HG03097 (cell line): ENCODE measurements at regions not wholly inside any gene's neighbourhood (a gene's known extent, or its start where the extent isn't known, plus 50 kb on each side); places are given as distances from the start of the nearest gene placed in this dataset.
"Not testable (repeated sequence)": the region's sequence is repeated elsewhere in the genome, so short reads cannot be mapped to it uniquely, and the experiment has no call there.

Source experiments
- ATAC-seq: cut with Tn5 transposase; IDR thresholded peaks from one replicate; pipeline ENCODE4 v1.9.1; 2021; ENCODE audit not compliant: unreplicated experiment, low FRiP score

DNA sequence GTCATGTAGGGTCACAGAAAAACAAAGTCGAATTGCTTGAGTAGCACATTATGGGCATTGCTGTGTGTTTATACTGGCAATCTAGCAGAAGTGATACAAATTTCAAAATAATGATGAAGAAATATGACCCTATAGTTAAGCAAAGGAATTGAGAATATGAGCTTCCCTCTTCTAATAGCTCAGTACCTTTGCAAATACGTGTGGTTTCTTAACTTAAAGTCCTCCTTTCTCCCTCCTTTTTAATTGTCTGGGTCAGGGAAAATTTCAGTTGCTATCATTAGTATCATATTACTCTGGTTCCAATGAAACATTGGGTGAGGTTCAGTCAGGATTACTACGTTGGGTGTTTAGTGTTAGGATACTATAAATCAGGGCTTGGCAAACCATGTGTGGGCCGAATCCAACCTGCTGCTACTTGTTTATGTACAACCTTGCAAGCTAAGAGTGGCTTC is 166.8 kb upstream of the CARMIL1 start:
- ATAC-seq, result no peak

DNA sequence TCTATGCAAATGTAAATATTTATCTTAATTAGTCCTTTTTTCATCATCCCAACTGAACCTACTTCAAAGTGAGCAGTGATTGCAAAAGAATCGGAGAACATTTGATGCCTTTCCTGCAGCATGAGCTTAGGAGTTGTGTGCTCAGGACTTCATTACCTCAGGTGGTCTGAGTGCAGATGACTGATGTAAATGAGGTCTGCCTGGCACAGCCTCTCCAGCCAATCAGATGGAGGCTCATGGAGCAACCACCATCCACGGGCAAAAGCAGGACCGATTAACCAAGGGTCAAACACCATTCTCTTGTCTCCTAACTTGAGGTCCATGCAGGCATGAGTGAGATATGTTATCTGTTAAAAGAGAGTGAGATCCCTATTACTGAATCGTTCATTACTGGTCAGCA is 165.7 kb upstream of the CARMIL1 start:
- no peak for ATAC-seq

DNA sequence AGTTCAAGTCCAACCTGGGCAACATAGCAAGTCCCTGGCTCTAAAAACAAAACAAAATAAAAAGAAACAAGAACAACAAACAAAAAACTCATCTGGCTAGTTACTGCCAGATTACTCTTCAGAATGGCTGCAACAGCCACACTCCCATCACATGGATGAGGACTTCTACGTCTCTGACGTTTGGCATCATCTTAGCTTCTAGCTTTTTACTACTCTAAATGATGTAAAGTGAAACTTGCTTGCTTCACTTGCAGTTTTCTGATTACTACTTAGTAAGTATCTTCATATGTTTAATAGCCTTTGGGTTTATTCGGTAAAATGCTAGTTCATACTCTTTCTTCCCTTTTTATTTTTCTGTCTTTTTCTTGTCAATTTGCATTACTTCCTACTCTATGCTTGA is 161.1 kb upstream of the CARMIL1 start:
- no peak for ATAC-seq

DNA sequence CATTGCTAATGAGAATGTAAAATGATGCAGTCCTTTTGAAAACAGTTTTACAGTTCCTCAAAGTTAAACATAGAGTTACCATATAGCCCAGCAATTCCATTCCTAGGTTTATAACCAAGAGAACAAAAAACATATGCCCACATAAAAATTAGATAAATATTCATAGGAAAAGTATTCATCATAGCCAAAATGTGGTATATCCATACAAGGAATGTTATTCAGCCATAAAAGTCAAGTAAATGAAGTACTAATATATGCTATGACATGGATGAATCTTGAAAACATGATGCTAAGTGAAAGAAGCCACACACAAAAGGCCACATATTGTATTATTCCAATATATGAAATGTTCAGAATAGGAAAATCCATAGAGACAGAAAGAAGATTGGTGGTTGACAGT is 158.0 kb upstream of the CARMIL1 start:
- ATAC-seq, result no peak

DNA sequence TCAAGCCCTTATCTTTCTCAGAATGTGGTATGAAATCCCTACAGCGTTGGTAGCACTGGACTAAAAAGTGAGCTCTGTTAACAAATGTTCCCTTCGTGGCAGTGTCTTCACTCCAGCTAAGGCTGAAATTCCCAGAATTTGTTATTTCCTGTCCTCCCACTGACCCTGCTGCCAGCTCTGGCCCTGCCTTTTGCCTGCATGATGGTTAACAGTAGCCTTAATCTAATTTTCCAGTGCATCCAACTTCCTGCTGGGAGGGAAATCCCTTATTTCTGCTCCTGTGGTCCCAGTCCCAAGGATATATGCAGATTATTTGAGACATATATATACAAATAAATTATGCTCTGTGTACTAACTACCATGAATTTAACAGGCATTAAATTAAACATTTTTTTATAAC is 157.2 kb upstream of the CARMIL1 start:
- no peak for ATAC-seq

DNA sequence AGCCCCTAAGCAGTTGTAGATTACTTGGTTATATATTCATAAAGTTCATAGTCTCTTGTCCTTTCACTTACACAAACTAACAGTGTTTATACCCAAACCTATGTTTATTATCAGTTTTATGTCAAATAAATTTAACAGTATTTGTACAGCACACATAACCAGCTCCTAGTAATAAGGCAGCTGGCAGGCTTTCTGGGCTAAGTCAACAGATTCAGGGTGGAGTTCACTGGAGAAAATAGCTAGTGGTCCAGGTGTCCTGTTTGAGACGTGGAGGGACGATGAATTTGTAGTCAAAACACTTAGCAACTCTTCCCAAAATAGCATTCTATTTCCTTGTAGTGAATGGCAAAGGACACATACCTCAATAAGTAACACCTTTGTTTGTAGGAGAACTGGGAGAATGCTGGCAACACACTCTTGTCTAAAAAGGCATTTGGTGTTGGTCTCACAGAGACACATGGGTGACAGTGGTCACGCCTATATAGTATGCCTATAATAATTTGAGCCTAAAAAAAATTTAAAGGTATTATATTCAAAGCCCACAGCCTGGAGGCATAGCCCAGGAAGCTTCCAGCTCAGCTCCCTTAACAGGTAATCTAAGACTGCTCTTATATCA is 156.4 kb upstream of the CARMIL1 start:
- ATAC-seq, result no peak

DNA sequence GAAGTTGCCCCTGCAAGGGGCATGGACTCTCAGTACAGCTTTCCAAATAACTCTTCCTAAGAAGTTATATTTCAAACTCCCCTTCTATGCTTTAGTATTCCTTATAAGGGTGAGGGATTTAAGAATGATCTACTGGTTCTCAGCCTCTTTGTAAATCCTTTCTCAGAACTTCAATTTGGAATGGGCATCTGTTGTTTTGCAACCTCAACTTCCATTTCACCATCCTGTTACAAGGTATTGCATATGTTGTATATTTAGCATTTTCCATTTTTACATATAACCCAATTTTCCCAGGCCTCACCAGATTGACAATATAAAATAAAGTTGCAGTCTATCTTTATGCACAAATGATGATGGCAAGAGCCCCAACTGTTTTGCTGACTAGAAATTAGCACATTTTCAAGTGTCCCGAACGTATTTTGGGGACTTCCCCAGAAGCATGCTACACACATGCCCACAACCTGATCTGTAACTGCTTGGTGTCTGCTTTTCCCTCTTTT is 154.9 kb upstream of the CARMIL1 start:
- ATAC-seq, result no peak

DNA sequence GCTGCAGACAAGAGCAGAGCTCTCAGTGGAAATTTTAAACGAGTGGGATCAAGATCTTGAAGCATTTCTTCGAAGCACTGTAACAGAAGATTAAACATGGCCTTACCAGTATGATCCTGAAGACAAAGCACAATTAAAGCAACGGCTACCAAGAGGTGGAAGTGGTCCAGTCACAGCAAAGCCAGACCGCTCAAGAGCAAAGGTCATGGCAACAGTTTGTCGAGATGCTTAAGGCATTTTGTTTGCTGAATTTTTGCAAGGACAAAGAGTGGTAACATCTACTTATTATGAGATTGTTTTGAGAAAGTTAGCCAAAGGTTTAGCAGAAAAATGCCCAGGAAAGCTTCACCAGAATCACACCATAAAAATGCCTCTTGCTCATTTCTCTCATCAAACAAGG is 153.4 kb upstream of the CARMIL1 start:
- no peak for ATAC-seq

DNA sequence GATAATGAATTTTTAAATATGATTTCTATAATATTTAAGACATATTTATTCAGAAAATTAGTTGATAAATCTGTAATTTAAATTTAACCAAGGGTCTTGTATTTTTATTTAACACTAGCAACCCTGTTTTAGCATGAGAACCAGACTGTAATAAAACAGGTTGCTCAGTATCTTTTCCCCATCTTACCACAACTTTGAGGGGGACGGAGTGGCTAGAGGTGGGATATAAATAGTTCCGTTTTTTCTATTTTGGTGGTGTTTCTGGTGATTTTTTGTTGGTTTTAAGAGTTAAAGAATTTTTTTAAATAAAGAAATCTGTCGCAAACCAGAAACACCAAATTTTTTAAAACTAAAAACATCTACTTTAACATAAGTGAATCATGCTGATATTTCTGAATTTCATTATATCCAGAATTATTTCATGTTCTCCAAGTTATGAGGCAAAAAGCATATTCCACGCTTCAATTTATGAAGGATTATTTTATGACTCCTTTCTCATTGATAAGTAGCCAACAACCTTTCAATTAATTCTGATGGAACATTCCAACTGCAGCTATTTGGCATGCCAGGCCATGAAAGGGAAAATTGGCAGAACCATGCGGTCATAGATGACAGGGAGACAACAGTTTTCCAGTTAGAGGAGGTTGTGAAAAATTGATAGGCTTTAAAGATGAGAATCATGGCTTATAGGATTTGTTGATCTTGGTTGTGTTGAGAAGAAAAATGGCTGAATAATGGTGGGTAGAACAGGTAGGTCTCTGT is 151.9 kb upstream of the CARMIL1 start:
- ATAC-seq, result no peak

DNA sequence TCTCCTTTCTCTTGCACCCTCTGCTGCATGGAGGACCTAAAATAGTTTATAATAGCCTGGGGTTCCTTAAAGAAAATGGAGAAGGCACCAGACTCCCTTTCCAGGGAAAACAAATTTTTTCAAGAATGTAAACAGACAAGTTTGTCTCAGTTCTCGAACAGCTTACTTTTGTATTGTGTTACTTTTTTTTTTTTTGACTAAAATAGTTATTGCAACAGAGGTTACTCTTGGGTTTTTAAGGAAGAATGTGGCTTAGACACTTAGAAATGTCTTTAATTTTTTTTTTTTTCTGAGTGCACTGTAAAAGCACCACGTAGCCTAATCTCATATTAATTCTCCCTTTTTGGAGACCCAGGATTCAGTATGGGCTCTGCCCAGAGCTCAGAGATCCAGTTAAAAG is 148.7 kb upstream of the CARMIL1 start:
- ATAC-seq, result no peak

DNA sequence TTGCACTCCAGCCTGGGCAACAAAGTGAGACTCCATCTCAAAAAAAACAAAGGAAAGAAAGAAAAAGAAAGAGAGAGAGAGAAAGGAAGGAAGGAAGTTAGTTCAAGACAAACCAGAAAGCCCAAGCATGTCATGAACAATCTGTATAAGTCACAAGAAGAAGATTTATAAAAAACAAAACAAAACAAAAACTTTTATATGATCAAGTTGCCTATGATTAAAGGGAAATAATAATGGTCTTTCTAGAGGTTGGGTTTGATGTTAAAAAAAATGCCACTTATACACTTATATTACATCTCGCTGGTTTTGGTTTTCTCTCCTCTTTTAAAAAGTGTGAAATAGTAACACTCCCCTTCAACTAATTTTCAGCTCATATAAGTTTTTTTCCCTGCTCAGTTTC is 146.2 kb upstream of the CARMIL1 start:
- no peak for ATAC-seq

DNA sequence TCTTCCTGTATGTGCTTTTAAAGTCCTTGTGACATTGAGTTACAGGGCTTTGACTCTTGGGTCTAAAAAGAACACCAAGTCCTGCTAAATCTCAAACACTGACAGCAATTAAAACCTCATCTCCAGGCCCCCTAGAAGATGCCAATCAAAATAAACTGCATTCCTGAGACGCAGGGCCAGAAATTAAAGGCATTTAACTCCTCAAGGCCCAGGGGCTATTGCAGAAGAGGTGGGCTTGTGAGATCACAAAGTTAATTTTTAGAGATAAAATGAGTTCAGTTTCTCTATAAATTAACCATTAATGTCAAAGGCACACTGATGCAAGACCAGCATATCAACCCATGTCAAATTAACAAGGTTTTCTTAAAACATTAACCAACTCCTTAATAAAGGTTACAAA is 145.6 kb upstream of the CARMIL1 start:
- ATAC-seq, result no peak

DNA sequence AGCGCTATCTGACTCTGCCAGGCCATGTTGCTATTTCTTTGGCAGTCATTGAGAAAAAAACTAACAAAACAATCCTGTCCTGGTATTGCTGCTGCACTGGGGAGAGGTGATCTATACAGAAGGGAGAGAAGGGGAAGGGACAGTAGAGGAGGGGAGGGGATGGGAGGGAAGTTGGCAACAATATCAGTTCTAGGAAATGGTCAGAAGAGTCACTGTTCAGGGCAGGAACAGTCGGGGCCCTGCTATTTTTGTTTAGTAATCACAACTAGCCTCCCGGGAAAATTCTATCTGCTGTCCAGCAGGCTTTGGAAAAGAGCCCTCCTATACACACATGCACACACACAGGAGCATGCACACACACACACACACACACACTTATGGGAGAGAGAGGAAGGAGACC is 142.3 kb upstream of the CARMIL1 start:
- no peak for ATAC-seq

DNA sequence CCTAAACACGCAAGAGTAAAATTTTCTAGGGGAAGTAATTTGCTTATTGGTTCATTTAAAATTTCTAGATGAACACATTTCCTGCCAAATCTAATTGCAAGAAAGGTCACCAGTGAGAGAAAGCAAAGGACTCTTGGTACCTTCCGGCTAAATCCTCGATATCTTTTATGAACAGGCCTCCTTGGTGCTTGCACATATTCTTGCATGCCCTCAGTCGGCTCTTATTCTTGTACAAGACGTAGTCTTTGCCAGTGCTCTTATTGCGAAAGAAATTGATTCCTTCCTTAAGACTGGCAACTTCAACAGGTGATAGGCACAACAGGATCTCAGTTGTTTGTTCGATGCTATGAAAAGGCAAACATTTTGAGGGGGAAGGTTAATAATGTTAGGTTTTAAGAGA is 141.7 kb upstream of the CARMIL1 start:
- no peak for ATAC-seq

DNA sequence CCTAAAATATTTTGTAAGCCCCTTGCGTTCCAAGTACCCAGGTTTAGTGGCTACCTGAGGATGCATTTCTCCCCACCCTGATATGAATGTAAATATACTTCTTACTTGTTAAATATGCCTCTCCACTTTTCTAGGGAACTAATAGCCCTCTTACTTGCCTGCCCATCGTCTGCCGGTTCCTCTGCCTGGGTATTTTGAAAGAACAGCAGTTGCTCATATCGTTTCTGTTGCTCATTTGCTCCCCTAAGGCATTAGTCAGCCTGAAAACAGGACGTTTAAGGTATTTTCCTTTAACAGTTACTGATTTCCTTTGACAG is 141.3 kb upstream of the CARMIL1 start:
- ATAC-seq, result no peak

DNA sequence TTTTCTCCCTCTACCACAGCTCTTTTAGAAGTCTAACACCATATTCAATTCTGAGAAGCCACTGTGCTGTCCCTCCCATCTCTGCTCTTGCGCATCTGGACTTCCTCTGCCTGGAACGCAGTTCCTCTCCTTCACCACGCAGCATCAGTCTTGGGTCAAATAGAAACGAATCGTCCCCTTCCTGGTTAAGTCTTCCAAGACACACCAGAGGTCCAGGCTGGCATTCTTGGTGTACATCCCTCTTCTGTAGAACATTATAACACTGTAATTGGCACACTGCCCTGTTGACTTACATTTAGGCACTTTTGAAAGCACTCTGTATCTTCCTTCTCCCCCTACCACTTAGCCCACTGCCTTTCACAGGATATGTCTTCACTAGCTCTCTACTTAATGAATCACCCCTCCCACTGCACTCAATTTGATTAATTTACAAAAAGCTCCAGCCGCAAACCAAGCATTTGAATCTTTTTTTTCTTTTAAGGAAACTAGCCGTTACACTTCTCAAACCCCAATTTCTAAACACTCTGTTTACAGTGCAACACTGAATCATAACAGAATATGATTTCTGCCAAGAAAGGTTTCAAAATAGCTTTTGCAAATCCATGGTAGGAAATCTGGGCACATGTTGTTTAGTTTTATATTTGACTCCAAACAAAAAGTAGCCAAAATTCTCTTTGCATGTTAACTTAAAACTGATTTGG is 140.8 kb upstream of the CARMIL1 start:
- ATAC-seq, result peak; percentile 91

DNA sequence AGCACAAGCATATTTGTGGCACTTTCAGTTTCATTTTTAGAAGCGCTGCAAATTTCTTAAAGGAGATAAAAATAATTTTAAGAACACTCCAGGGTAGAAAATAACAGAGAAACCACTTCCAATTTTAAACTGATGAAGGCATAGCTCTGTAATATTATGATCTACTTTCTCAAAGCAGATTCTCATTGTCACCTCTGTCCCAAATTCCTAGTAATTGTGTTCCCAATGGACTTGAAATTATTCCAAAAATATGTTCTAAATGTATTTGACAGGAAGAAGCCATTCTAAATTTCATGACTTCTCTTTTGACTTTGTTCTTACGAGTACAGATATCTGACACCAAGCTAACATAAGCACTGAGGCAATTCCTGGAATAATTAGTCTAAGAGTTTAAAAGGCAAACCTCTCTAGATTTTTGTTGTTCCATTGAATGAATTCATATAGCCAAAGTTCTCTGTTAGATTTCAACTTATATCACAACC is 140.2 kb upstream of the CARMIL1 start:
- peak; percentile 16 for ATAC-seq

DNA sequence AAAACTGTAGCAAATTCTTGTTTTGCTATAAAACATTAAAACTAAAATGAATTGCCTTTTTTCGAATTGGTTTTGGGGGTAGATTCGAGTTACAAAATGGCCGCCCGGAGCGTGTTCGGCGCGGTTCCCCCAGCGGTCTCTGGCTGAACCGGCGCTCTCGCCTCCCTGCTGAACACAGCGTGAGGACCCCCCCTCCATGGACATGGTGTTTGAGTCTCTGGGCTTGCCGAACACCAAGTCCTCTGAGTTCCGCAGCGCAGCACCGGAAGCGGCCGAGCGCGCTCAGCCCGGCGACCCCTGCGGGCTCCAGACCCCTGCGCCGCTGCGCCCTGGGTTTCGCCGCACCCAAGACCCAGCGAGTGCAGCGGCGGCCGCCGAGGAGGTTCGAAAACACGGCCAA is 139.6 kb upstream of the CARMIL1 start:
- not testable (repeated sequence) for ATAC-seq

DNA sequence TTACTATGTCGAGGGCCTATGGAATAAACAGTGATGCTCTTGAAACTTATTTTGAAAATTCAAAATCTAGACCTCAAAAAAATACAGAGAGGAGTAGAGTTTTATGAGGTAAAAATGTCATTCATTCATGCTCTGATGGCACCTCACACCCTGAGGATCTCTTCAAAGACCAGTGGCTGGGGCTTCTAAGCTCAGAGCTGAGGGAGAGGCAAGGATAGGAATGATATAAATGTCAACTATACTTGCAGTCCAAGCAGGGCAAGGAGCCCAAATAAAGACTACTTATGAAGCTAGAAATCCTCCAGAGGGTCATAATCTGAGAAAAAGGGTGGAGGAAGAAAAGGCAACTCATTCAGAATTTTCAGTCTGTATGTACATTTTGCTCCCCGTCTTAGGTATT is 136.7 kb upstream of the CARMIL1 start:
- no peak for ATAC-seq

DNA sequence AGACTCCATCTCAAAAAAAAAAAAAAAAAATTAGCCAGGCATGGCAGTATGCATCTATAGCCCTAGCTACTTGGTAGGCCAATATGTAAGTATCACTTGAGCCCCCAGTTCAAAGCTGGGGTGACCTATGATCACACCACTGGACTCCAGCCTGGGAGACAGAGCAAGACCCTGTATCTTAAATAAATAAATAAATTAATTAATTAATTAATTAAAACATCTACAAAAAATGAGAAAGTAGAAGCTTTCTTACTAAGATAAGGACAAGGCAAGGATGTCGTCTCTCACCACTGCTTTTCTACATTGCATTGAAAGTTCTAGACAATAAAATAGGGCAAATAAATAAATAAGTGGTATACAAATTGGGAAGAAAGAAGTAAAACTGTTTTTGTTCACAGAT is 134.3 kb upstream of the CARMIL1 start:
- no peak for ATAC-seq

DNA sequence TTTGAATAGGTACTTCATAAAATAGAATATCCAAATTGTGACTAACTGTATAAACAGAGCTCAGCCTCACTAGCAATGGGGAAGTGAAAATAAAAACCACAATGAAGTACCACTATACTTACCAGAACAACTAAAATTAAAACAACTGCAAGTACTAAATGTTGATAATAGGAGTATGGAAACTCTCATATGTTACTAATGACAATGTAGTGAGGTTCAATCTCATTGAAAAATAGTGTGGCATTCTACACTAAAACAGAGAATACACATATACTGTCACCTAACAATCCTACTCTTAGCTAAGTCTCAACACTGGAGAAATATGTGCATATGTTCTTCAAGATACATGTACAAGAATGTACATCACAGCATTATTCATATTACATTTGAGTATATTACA is 132.0 kb upstream of the CARMIL1 start:
- peak; percentile 72 for ATAC-seq

DNA sequence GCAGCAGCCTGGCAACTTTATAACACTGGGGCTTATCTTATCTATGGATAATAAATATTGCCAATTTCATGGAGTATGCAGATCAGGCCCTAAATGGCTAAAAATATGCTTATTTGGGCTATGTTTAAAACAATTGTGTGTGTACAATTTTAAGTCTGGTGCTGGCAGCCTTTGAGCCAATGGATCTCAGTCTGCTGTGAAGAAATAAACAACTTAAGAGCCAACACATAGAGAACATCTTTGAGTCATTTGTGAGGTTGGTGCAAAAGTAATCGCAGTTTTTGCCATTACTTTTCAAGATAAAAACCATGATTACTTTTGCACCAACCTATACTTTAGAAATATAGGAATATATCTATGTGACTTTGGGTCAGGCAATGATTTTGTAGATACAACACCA is 129.1 kb upstream of the CARMIL1 start:
- ATAC-seq, result no peak
